Neuronal stem cell (in vitro differentiated cells): ENCODE measurements at regions not wholly inside any gene's neighbourhood (a gene's known extent, or its start where the extent isn't known, plus 50 kb on each side); places are given as distances from the start of the nearest gene placed in this dataset.

Experiments used
- DNase-seq: peaks from one replicate; pipeline ENCODE4 v3.0.0-alpha.2; 2013; ENCODE audit warnings: low spot score
- H2AFZ ChIP-seq: one replicate; pipeline ENCODE4 v1.6.1; 2013; ENCODE audit warnings: mild to moderate bottlenecking, low read length, inconsistent platforms
- H2AK5ac ChIP-seq: 2 replicates; pipeline ENCODE4 v1.6.1; 2013; ENCODE audit warnings: low read depth, mild to moderate bottlenecking, inconsistent platforms, low read length, moderate library complexity, mixed read lengths
- H2BK120ac ChIP-seq: 2 replicates; pipeline ENCODE4 v1.6.1; 2013; ENCODE audit warnings: low read depth, mild to moderate bottlenecking, inconsistent platforms, low read length, moderate library complexity, mixed read lengths
- H2BK12ac ChIP-seq: one replicate; pipeline ENCODE4 v1.6.1; 2013; ENCODE audit warnings: low read length, inconsistent platforms
- H2BK15ac ChIP-seq: 2 replicates; pipeline ENCODE4 v1.6.1; 2013; ENCODE audit warnings: mild to moderate bottlenecking, low read length, inconsistent platforms, mixed read lengths
- H2BK5ac ChIP-seq: one replicate; pipeline ENCODE4 v1.6.1; 2013; ENCODE audit warnings: inconsistent platforms, mild to moderate bottlenecking, low read length, moderate library complexity
- H3K14ac ChIP-seq: one replicate; pipeline ENCODE4 v1.6.1; 2013; ENCODE audit warnings: low read length, inconsistent platforms
- H3K18ac ChIP-seq: 2 replicates; pipeline ENCODE4 v1.6.1; 2013; ENCODE audit warnings: low read length, inconsistent platforms
- H3K23ac ChIP-seq: 2 replicates; pipeline ENCODE4 v1.6.1; 2013; ENCODE audit warnings: low read depth, mild to moderate bottlenecking, mixed read lengths, low read length, inconsistent platforms; ENCODE audit not compliant: poor library complexity
- H3K27ac ChIP-seq: replicated peaks from 3 replicates; pipeline ENCODE4 v1.5.1; 2013; ENCODE audit warnings: low read length, inconsistent platforms
- H3K27me3 ChIP-seq, 3 experiments: 2 replicates each; pipeline ENCODE4 v1.6.1; 2013; ENCODE audit warnings: low read length in 3 of 3, mild to moderate bottlenecking in 2 of 3, inconsistent platforms in 1 of 3, low read depth in 1 of 3, mixed read lengths in 1 of 3, moderate library complexity in 1 of 3; ENCODE audit not compliant: control insufficient read depth in 3 of 3, insufficient read depth in 3 of 3
- H3K36me3 ChIP-seq, 2 donors: replicated peaks in 1 of 2; 2 replicates each; pipeline ENCODE4 v1.6.1; 2013; ENCODE audit warnings: low read length in 2 of 2; ENCODE audit not compliant: control insufficient read depth in 2 of 2, insufficient read depth in 2 of 2
- H3K4ac ChIP-seq: 2 replicates; pipeline ENCODE4 v1.6.1; 2013; ENCODE audit warnings: inconsistent platforms, mild to moderate bottlenecking, low read length, moderate library complexity
- H3K4me1 ChIP-seq, 2 donors: 1 replicate in 1 of 2; 2 replicates in 1 of 2; pipeline ENCODE4 v1.6.1; 2013; ENCODE audit warnings: low read length in 2 of 2, low read depth in 1 of 2; ENCODE audit not compliant: control insufficient read depth in 2 of 2, insufficient read depth in 1 of 2
- H3K4me2 ChIP-seq: one replicate; pipeline ENCODE4 v1.6.1; 2013; ENCODE audit warnings: mild to moderate bottlenecking, low read length, inconsistent platforms; ENCODE audit not compliant: insufficient read depth, poor library complexity, severe bottlenecking
- H3K4me3 ChIP-seq, 2 donors: 2 replicates each; pipeline ENCODE4 v1.5.1; 2013; ENCODE audit warnings: low read length in 2 of 2, mild to moderate bottlenecking in 2 of 2, inconsistent platforms in 1 of 2, moderate library complexity in 1 of 2
- H3K79me1 ChIP-seq: one replicate; pipeline ENCODE4 v1.6.1; 2013; ENCODE audit warnings: low read depth, mild to moderate bottlenecking, inconsistent platforms, low read length, moderate library complexity
- H3K9ac ChIP-seq: one replicate; pipeline ENCODE4 v1.6.1; 2013; ENCODE audit warnings: mild to moderate bottlenecking, low read depth, low read length, inconsistent platforms; ENCODE audit not compliant: poor library complexity
- H3K9me3 ChIP-seq, 2 donors: replicated peaks in 1 of 2; 2 replicates each; pipeline versions ENCODE3 to v1.6.1; 2013; ENCODE audit warnings: low read length in 2 of 2, mild to moderate bottlenecking in 2 of 2, inconsistent platforms in 1 of 2, low read depth in 1 of 2, mixed read lengths in 1 of 2, moderate library complexity in 1 of 2; ENCODE audit not compliant: control insufficient read depth in 2 of 2, insufficient read depth in 1 of 2
- H4K8ac ChIP-seq: one replicate; pipeline ENCODE4 v1.6.1; 2013; ENCODE audit warnings: low read depth, mild to moderate bottlenecking, inconsistent platforms, low read length, moderate library complexity
- H4K91ac ChIP-seq: one replicate; pipeline ENCODE4 v1.6.1; 2013; ENCODE audit warnings: low read length, low read depth, mild to moderate bottlenecking, inconsistent platforms; ENCODE audit not compliant: poor library complexity
- WGBS, 2 donors: extraction: QIAGEN DNeasy Blood & Tissue Kit; methylation state at CpG; one replicate each; pipeline ENCODE4 v1.1.7; 2013; ENCODE audit warnings: missing lambda C conversion rate in 2 of 2, mixed read lengths in 1 of 2; ENCODE audit not compliant: insufficient read length in 2 of 2, insufficient replicate concordance in 1 of 2; ENCODE audit errors: extremely low coverage in 2 of 2; 5-methylcytosine and 5-hydroxymethylcytosine counted together

- no peak overlapping the region for H3K4me2 ChIP-seq
- no peak overlapping the region for H3K4me3 ChIP-seq
- H3K79me1 ChIP-seq: no peaks in the 10 kb centered on the region
- H2BK12ac ChIP-seq: no peak overlapping the region
- H3K14ac ChIP-seq: no peak overlapping the region
- H3K9ac ChIP-seq: no peak overlapping the region
- H4K8ac ChIP-seq: no peak overlapping the region
- WGBS, 2 donors: no CpG with 5 or more reads among the region's 4 CpGs
- no peak for DNase-seq
- no peak overlapping the region for H2BK120ac ChIP-seq
- no peak overlapping the region for H2AK5ac ChIP-seq
- H3K18ac ChIP-seq: no peak overlapping the region
- no peaks in the 10 kb centered on the region for H3K27me3 ChIP-seq
- no peak overlapping the region for H2AFZ ChIP-seq
- no peak overlapping the region for H2BK15ac ChIP-seq
- no peak overlapping the region for H3K27ac ChIP-seq
- H4K91ac ChIP-seq: no peak overlapping the region
- H3K23ac ChIP-seq: no peak overlapping the region
- no peaks in the 10 kb centered on the region for H3K36me3 ChIP-seq
- no peaks in the 10 kb centered on the region for H3K4me1 ChIP-seq
- H2BK5ac ChIP-seq: no peak overlapping the region
- no peaks in the 10 kb centered on the region for H3K9me3 ChIP-seq
- H3K4ac ChIP-seq: no peak overlapping the region
Measured at GRCh38 chr15:37368961-37369360, 268.6 kb upstream of the MEIS2 start.

- DNase-seq: no peak
- no peak overlapping the region for H2AK5ac ChIP-seq
- H3K79me1 ChIP-seq: no peaks in the 10 kb centered on the region
- no peaks in the 10 kb centered on the region for H3K9me3 ChIP-seq
- H2AFZ ChIP-seq: no peak overlapping the region
- no peak overlapping the region for H3K23ac ChIP-seq
- no peaks in the 10 kb centered on the region for H3K4me1 ChIP-seq
- H3K4me3 ChIP-seq: no peak overlapping the region
- H3K4me2 ChIP-seq: no peak overlapping the region
- H3K18ac ChIP-seq: no peak overlapping the region
- H2BK15ac ChIP-seq: no peak overlapping the region
- no peak overlapping the region for H3K4ac ChIP-seq
- no peaks in the 10 kb centered on the region for H3K36me3 ChIP-seq
- no peak overlapping the region for H2BK5ac ChIP-seq
- no CpG with 5 or more reads among the region's 2 CpGs for WGBS, 2 donors
- no peak overlapping the region for H3K27ac ChIP-seq
- no peak overlapping the region for H3K14ac ChIP-seq
- H2BK12ac ChIP-seq: no peak overlapping the region
- H4K8ac ChIP-seq: no peak overlapping the region
- no peak overlapping the region for H3K9ac ChIP-seq
- no peaks in the 10 kb centered on the region for H3K27me3 ChIP-seq
- H4K91ac ChIP-seq: no peak overlapping the region
- H2BK120ac ChIP-seq: no peak overlapping the region
Measured at GRCh38 chr15:37370941-37371340, 270.6 kb upstream of the MEIS2 start.

- H3K4me3 ChIP-seq: no peak overlapping the region
- H3K18ac ChIP-seq: no peak overlapping the region
- H2AK5ac ChIP-seq: no peak overlapping the region
- no peak overlapping the region for H3K9ac ChIP-seq
- H3K9me3 ChIP-seq: no peaks in the 10 kb centered on the region
- H3K4ac ChIP-seq: no peak overlapping the region
- H2BK15ac ChIP-seq: no peak overlapping the region
- no peak overlapping the region for H2AFZ ChIP-seq
- H2BK120ac ChIP-seq: no peak overlapping the region
- H3K4me2 ChIP-seq: no peak overlapping the region
- no CpG with 5 or more reads among the region's 6 CpGs for WGBS, 2 donors
- H2BK5ac ChIP-seq: no peak overlapping the region
- no peaks in the 10 kb centered on the region for H3K36me3 ChIP-seq
- no peak overlapping the region for H4K91ac ChIP-seq
- H3K23ac ChIP-seq: no peak overlapping the region
- H3K4me1 ChIP-seq: no peaks in the 10 kb centered on the region
- H2BK12ac ChIP-seq: no peak overlapping the region
- no peaks in the 10 kb centered on the region for H3K79me1 ChIP-seq
- no peak overlapping the region for H4K8ac ChIP-seq
- H3K14ac ChIP-seq: no peak overlapping the region
- no peak overlapping the region for H3K27ac ChIP-seq
- no peaks in the 10 kb centered on the region for H3K27me3 ChIP-seq
- no peak for DNase-seq
Measured at GRCh38 chr15:37372064-37372463, 271.7 kb upstream of the MEIS2 start.

GRCh38 chr15:37375519-37375918 is 275.2 kb upstream of the MEIS2 start:
- Histone ChIP-seq H3K9me3 (no peaks in the 10 kb centered on the region), H3K27me3 (no peaks in the 10 kb centered on the region), H4K91ac (no peak overlapping the region), H4K8ac (no peak overlapping the region), H3K4me1 (no peaks in the 10 kb centered on the region), H2BK12ac (no peak overlapping the region), H2BK5ac (no peak overlapping the region), H2AFZ (no peak overlapping the region), H2AK5ac (no peak overlapping the region), H3K36me3 (no peaks in the 10 kb centered on the region), H3K18ac (no peak overlapping the region), H3K14ac (no peak overlapping the region), H3K27ac (no peak overlapping the region), H3K23ac (no peak overlapping the region), H2BK15ac (no peak overlapping the region), H3K79me1 (no peaks in the 10 kb centered on the region), H3K4ac (no peak overlapping the region), H3K4me2 (no peak overlapping the region), H3K9ac (no peak overlapping the region), H2BK120ac (no peak overlapping the region), H3K4me3 (no peak overlapping the region)
- no CpG with 5 or more reads among the region's 3 CpGs for WGBS, 2 donors
- no peak for DNase-seq
